Right ventricle myocardium inferior (tissue), 1 donor: ENCODE measurements at regions not wholly inside any gene's neighbourhood (a gene's known extent, or its start where the extent isn't known, plus 50 kb on each side); places are given as distances from the start of the nearest gene placed in this dataset.
"Not testable (repeated sequence)": the region's sequence is repeated elsewhere in the genome, so short reads cannot be mapped to it uniquely, and the experiment has no call there.

ENCODE experiments used
- ATAC-seq: fragments of 200-7000 bp; cut with Tn5 transposase; one replicate; pipeline ENCODE4 v1.9.1; 2020; ENCODE audit warnings: mild to moderate bottlenecking, moderate library complexity
- DNase-seq: peaks from one replicate; pipeline ENCODE4 v3.0.0; 2021; ENCODE audit errors: missing footprints
- intact Hi-C: fragments of 100-400 bp; cut with DNase I; formaldehyde crosslinking; loops from one replicate; pipeline ENCODE4 v1.11.0; 2022
- donor health status: DM: no; HTN: yes; CAD: no; lungs with severe emphysema.

DNA sequence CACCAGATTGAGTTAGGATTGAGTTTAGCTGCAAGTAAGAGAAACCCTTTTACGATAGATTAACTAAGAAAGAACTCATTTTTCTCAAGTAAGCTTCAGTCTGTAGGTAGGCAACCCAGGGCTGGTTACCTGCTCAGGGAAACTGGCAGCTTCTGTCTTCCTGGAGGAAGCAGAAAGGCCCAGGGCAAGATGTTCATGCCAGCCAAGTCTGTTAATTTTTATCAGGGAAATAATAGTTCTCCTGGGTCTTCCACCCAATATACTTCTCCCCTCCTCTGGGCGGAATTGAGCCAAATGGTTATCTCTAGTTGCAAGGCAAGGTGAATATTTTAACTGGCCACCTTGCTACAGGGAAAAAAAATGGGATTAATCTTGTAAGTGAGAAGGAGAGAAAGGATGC, 98.2 kb downstream of the UTRN start:
- DNase-seq, result no peak
- intact Hi-C loops, result no loop called here
- ATAC-seq, result no peak

DNA sequence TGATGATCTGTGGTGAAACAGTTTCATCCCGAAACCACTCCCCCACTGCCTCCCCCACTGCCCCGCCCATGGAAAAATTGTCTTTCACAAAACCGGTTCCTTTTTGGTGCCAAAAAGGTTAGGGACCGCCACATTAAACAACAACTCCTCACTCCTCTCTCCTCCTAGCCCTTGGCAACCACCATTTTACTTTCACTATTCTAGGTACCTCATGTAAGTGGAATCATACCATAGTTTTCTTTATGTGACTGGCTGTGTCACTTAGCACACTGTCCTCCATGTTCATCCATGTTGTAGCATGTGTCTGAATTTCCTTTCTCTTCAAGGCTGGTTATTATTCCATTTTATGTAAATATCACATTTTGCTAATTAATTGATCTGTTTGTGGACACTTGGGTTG, 99.3 kb downstream of the UTRN start:
- no peak for DNase-seq
- no peak for ATAC-seq
- intact Hi-C loops, result no loop called here

DNA sequence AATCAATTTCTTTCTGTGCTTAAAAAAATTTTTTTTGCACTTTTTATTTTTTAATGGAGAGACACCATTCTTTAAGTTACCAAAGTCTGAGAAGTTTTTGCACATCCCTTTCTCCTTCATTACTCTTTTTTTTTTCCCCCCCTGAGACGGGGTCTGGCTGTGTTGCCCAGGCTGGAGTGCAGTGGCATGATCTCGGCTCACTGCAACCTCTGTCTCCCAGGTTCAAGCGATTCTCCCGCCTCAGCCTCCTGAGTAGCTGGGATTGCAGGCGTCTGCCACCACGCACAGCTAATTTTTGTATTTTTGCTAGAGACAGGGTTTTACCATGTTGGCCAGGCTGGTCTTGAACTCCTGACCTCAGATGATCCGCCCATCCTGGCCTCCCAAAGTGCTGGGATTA, 104.3 kb downstream of the UTRN start:
- intact Hi-C loops, ATAC-seq, DNase-seq: not testable (repeated sequence)

DNA sequence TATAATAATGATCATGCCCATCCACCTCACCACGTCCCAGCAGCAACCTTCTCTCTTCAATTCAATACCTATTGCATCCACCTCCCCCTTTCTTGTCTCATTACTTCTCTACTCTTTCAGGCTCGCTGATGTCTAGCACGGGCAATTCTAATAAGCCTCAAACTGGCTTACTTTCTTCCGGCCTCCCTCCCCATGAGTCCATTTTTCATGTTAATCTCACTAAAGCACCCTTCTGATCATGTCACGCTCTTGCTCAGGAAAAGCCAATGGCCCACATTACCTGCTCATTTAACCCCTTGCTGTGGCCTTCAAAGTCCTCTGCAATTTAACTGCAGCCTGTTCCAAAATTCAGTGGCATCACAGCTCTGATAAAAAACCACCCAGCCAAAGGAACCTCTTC, 105.1 kb downstream of the UTRN start:
- ATAC-seq (no peak), DNase-seq (no peak)
- intact Hi-C loops, result no loop called here

DNA sequence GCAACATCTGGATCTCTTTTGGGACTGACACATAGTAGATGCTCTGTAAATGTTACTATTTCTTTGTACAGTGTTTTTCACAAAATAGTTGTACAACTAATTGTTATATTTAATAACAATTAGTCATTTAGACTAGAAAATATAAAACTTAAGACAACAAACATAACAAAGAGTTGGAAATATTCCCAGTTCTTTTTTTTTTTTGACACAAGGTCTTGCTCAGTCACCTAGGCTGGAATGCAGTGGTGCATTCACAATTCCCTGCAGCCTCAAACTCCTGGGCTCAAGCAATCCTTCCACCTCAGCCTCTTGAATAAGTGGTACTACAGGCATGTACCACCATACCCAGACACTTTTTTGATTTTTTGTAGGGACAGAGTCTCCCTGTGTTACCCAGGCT, 105.8 kb downstream of the UTRN start:
- DNase-seq (no peak), ATAC-seq (no peak)
- intact Hi-C loops, result no loop called here

DNA sequence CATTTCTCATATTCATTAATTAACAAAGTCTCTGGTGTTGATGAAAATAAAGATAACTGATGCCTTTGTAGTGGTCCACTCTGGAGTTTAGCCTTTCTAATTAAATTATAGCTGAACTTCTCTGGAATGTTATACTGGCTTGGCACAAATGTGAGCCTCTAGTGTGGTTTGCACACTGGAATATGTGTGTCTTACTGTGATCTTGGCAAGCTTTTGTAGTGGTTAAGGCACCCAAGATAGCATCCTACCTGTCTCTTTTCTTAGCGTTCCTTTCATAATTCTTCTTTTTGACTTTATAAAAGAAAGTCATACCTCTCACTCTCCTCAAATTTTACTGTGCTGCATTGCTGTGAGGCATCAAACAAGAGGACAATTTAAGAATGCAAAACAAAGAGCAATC, 107.4 kb downstream of the UTRN start:
- ATAC-seq (no peak), DNase-seq (no peak)
- intact Hi-C loops, result no loop called here

DNA sequence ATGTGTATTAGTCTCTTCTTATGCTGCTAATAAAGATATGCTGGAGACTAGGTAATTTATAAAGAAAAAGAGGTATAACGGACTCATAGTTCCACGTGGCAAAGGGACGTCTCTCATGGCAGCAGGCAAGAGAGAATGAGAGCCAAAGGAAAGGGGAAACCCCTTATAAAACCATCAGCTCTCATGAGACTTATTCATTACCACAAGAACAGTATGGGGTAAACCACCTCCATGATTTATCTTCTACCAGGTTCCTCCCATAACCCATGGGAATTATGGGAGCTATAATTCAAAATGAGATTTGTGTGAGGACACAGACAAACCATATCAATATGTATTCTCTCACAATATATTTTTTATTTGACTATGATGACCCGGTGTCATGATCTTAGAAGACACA, 109.1 kb downstream of the UTRN start:
- no peak for ATAC-seq
- intact Hi-C loops, result no loop called here

DNA sequence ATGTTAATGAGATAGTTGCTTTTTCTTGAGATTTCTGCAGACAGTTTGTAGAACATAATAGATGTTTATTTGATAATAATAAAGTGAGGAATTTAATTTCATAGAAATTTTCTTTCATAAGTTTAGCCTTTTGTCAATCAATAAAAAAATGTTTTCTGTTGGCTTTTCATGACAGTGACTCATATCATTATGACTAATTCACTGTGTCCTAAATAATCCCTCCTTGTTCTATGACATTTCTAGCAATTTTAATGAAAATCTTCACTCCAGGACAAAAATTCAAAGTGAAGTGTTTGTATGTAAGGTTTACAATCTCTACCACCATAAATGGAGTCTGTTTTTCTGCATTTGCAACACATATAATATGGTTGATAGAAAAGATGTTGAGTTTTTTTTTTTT, 109.9 kb downstream of the UTRN start:
- intact Hi-C loops, result no loop called here
- DNase-seq (no peak), ATAC-seq (no peak)

More for the DNA sequence above, 109.1 kb downstream of the UTRN start:
- no peak for DNase-seq

DNA sequence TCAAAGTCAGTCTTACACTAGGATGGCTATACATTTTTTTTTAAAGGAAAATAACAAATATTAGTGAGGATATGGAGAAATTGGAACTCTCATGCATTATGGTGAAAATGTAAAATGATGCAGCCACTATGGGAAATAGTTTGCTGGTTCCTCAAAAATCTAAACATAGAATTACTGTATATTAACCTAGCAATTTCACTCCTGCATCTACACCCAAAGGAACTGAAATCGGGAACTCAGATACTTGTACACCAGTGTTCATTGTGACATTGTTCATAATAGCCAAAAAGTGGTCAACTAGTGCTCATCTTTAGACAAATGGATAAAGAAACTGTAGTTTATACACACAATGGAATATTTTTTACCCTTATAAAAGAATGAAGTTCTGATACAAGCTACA, 110.7 kb downstream of the UTRN start:
- no peak for DNase-seq
- intact Hi-C loops, result no loop called here
- ATAC-seq, result no peak

DNA sequence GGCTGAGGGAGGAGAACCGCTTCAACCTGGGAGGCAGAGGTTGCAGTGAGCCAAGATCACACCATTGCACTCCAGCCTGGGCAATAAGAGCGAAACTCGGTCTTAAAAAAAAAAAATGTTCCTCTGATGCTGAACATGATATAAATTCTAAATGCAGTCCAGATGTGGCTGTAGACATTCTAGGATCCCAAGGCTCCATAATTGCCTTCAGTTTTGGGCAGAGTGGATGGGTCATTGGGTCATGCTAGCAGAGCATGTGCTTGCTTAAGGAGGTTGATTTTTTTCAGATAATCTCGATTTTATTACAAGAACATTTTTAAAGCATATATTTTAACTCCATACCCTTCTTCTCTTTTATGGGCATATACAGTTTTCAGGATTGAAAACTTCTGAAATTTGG, 112.0 kb downstream of the UTRN start:
- DNase-seq (no peak), ATAC-seq (no peak)
- intact Hi-C loops, result no loop called here

DNA sequence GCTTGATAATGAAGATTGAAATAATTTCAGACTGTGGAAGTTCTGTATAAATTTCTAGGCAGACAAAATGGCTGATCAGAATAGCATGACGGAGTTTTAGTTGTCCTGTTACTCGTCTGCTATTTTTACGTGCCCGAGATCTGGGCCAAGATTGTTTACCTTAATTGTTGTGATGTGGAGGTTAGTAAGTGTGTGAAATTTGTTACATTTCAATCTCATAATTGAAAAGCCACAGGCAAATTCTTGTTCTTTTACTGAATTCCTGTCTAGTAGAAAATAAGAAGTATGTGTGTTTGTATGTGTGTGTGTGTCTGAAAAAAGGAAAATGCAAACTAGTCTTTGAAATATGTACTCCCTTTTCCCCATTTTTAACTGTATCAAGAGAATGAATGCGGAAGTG, 115.2 kb downstream of the UTRN start:
- DNase-seq, result no peak
- no peak for ATAC-seq
- intact Hi-C loops, result no loop called here

DNA sequence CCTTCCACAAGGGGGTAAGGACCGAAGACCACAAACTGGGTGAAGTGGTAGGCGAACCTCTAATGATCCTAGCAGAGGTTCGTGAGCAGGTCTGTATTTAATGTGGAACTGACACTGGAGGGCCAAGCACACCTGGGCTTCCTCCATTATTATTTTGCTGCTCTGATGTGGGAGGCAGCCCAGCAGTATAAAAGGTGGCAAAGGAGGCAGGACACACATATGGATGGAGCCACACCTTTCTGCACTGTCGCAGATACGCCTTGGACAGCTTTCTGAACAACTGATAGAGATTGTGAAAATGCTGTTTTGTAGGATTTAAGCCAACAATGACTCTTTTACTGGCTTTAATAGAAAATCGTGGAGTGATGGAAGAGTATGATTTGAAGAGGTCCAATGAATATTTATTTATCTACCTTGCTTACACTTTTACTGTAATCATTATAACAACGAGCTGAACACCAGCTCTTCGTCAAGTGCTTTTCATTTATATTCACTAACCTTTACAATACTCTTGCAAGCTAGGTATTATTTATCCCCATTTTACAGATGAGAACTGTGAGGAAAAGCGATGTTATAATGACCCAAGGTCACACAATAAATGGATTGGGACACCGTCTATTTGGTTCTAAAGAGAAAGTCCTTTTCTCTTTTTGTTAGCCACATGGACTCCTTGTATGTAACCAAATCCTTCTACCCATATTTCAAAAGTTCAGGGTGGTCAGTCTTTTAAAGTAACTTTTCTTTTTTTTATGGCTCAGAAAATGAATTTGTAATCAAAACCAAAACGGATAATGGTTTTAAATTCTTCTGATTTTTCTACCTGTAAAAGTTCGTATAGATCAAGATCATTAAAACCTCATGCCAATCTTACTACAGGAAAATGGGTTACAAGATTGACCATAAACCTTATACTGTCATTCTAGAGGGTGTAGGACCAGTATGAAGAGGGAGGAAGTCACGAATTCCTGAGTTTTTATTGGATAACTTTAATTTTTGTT, 116.9 kb downstream of the UTRN start:
- intact Hi-C loops, result no loop called here
- DNase-seq (no peak), ATAC-seq (no peak)

DNA sequence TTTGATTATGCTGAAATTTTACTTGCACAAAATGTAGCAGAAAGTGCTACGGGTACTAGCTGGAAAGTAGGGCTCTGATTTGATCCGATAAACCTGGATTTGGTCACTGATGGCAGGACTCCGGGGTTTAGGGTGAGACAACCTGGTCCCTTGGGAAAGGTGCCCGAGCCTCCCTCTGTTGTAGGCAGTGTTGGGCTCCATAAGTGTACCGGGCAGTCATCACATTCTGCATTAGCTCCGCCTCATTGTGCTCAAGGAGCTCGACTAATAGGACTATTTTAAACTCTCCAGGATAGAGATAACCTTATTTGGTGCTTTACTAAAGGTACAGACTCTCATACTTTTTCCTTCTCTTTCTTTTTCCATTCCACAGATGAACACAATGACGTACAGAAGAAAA, 117.6 kb downstream of the UTRN start:
- intact Hi-C loops, result no loop called here
- no peak for DNase-seq
- no peak for ATAC-seq

DNA sequence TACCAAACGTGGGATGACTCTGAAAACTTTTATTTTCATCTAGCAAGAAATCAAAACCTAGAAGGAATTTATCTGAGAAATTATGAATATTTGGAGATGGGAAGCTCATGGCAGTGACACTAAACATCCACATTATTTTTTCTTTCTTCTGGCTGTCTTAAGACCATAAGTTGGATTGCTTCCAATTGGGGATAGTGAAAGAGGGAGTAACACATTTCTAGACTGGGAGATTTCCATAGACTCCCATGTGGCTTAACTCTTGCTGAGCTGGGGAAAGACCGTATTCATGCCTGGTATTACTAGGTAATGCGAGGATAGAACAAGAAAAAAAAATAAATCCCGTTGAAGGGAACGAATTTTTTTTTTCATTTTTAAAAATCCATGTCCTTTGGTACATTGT, 120.0 kb downstream of the UTRN start:
- intact Hi-C loops, result no loop called here
- no peak for ATAC-seq
- no peak for DNase-seq

DNA sequence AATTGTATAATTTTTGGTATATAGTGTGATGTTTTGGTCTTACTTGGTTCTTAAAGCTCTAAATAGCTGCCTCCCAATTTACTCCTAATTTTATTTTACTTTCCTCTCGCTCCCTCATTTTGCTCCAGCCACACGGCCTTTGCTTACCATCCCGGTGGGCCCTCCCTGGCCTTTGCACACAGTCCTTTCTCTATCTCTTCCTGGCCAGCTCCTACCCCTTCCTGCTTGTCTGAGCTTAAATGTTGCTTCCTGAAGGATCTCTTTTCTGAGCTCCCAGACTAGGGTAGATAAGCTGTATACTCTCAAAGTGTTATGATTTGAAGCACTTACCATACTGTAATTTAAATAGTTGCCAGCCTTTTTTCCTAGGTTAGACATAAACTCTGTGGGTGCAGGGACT, 121.7 kb downstream of the UTRN start:
- intact Hi-C loops, result no loop called here
- ATAC-seq, result no peak
- no peak for DNase-seq

DNA sequence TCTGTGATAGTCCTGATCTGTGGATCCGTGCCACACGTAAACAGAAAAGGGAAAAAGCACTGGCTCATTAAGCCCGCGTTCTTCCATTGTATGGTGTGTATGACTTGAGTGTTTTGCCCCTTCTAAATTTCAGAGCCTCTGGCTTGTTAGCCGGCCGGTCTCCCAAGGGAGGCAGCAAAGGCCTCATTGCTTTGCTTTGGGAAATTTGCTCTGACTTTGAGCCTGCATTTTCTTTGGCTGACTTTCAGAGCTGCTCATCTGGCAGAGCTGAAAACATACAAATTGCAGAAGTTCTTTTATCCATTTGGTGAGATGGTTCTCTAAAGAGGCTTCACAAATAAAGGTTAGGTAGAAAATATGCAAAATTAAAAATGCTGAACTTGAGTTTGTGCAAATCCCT, 123.0 kb downstream of the UTRN start:
- ATAC-seq (peak; percentile 76), DNase-seq (peak; percentile 70)
- intact Hi-C loops, result no loop called here

DNA sequence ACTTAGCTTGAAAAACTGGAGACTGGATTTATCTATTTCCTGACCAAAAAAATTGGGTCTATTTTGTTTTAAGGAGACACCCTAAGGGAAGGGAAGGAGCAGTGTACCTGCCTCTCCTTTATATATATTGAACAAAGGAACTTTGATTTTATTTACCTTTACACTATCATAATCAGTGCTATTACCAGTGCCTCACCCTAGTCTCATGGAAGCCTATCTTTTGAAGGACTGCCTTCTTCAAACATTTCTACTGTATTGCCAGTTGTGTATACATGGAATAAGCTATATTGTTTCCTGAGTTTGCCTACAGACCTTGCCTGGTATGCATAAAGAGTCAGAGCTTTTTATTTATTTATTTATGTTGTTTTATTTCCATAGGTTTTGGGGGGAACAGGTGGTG, 124.9 kb downstream of the UTRN start:
- DNase-seq (no peak), ATAC-seq (no peak)
- intact Hi-C loops, result no loop called here

DNA sequence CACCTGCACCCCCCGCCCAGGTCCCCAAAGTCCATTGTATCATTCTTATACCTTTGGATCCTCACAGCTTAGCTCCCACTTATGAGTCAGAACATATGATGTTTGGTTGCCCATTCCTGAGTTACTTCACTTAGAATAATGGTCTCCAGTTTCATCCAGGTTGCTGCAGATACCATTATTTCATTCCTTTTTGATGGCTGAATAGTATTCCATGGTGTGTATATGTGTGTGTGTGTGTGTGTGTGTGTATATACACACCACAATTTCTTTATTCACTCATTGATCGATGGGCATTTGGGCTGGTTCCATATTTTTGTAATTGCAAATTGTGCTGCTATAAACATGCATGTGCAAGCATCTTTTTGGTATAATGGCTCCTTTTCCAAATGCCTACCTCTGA, 125.4 kb downstream of the UTRN start:
- DNase-seq, intact Hi-C loops, ATAC-seq: not testable (repeated sequence)

DNA sequence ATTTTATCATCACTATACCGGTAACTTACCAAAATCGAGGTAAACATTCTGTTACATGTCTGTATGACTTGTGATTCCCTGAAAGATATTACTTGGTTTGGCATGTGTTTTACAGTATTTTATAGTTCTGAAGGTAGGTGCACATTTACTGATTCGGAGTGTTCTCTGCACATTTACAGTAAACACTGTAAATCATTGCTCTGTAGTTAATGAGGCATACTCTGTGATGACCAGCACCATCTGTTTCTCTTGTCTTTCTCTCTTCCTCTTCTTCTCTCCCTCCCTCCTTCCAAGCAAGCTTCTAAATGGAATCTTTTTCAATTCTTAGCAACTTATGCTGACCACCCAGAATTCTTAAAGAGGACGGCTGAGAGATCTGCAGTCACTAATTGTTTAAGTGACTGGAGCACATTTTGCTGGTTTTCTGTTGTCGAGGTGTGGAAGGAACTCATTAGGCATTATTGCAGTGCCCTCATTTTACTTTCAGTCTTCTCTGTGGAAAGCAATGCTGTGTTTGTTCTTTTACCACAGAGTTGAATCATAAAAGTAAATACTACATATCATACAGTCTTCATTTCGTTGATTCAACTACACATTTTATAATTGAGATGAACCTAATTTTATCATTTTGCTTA, 126.5 kb downstream of the UTRN start:
- ATAC-seq, result no peak
- intact Hi-C loops, result no loop called here

DNA sequence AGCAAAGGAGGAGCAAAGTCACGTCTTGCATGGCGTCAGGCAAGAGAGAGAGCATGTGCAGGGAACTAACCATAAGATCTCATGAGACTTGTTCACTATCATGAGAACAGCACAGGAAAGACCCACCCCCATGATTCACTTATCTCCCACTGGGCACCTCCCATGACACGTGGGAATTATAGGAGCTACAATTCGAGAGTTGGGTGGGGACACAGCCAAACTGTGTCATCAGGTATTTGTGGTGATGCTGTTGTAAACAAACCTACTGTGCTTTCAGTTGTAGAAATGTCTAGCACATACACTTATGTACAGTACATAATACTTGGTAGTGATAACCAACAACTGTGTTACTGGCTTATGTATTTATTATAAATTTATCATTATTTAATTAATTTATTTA, 128.3 kb downstream of the UTRN start:
- no peak for DNase-seq
- intact Hi-C loops, result no loop called here
- ATAC-seq, result no peak

More for the DNA sequence above, 126.5 kb downstream of the UTRN start:
- DNase-seq, result no peak
